Body of pancreas (tissue), 4 donors: ENCODE measurements at regions not wholly inside any gene's neighbourhood (a gene's known extent, or its start where the extent isn't known, plus 50 kb on each side); places are given as distances from the start of the nearest gene placed in this dataset.

Source experiments
- POLR2A ChIP-seq, 3 donors: fragments of 450-650 bp; IDR thresholded peaks; one replicate each; pipeline ENCODE4 v1.6.1; 2016; ENCODE audit warnings: antibody characterized with exemption in 3 of 3, mild to moderate bottlenecking in 2 of 3
- TF ChIP-seq, protein P1 (sequence below), 7 experiments: fragments of 450-650 bp in 4 of 7; fragments of 200-600 bp in 3 of 7; sonication (generic) in 3 of 7; IDR thresholded peaks; one replicate each; pipeline ENCODE4 v1.5.1; 2016 to 2019; ENCODE audit warnings: antibody characterized with exemption in 7 of 7

GRCh38 chr9:89702401-89702800 is 97.6 kb downstream of the GADD45G start:
- TF ChIP-seq, protein P1, sequence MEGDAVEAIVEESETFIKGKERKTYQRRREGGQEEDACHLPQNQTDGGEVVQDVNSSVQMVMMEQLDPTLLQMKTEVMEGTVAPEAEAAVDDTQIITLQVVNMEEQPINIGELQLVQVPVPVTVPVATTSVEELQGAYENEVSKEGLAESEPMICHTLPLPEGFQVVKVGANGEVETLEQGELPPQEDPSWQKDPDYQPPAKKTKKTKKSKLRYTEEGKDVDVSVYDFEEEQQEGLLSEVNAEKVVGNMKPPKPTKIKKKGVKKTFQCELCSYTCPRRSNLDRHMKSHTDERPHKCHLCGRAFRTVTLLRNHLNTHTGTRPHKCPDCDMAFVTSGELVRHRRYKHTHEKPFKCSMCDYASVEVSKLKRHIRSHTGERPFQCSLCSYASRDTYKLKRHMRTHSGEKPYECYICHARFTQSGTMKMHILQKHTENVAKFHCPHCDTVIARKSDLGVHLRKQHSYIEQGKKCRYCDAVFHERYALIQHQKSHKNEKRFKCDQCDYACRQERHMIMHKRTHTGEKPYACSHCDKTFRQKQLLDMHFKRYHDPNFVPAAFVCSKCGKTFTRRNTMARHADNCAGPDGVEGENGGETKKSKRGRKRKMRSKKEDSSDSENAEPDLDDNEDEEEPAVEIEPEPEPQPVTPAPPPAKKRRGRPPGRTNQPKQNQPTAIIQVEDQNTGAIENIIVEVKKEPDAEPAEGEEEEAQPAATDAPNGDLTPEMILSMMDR (IDR thresholded peaks at IDR 0.05) = no peak
- no peak for TF ChIP-seq POLR2A (IDR thresholded peaks at IDR 0.05)
